Large intestine (tissue), 3 donors: ENCODE measurements at regions not wholly inside any gene's neighbourhood (a gene's known extent, or its start where the extent isn't known, plus 50 kb on each side); places are given as distances from the start of the nearest gene placed in this dataset.
"Not testable (repeated sequence)": the region's sequence is repeated elsewhere in the genome, so short reads cannot be mapped to it uniquely, and the experiment has no call there.

Source experiments
- DNase-seq, 2 donors: peaks; one replicate each; pipeline versions ENCODE4 v3.0.0 to v3.0.0-alpha.2; 2013
- H3K27ac ChIP-seq: one replicate; pipeline ENCODE4 v1.5.1; 2013; ENCODE audit warnings: low read length
- H3K27me3 ChIP-seq: 2 replicates; pipeline ENCODE4 v1.6.1; 2013; ENCODE audit warnings: low read length; ENCODE audit not compliant: control insufficient read depth, insufficient read depth
- H3K36me3 ChIP-seq: 2 replicates; pipeline ENCODE4 v1.6.1; 2013; ENCODE audit warnings: low read length; ENCODE audit not compliant: control insufficient read depth, insufficient read depth
- H3K4me1 ChIP-seq: one replicate; pipeline ENCODE4 v1.6.1; 2013; ENCODE audit warnings: low read length; ENCODE audit not compliant: control insufficient read depth, insufficient read depth
- H3K4me3 ChIP-seq: one replicate; pipeline ENCODE4 v1.5.1; 2013; ENCODE audit warnings: low read length
- H3K9me3 ChIP-seq: one replicate; pipeline ENCODE4 v1.6.1; 2013; ENCODE audit warnings: mild to moderate bottlenecking, low read depth, low read length, moderate library complexity; ENCODE audit not compliant: control insufficient read depth
- WGBS: methylation state at CpG from one replicate; pipeline ENCODE4 v1.1.5; 2013; ENCODE audit warnings: low lambda C conversion rate; ENCODE audit not compliant: insufficient coverage; 5-methylcytosine and 5-hydroxymethylcytosine counted together

DNA sequence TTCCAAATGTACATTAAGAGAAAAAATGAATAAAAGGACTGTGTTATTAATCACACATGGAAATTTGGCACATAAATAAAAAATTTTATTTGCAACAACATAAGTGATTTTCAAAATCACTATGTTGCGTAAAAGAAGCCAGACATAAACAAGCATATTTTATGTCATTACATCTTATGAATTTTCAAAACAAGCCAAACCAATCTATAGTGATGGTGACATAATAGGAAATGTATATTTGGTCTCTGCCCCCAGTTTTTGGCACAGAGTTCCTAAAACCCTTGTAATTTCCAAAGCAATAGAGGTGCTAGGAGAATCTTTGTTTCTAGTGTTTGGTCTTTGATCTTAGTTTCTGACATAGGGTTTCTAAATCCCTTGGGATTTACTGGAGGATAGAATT is 543.3 kb downstream of the ZBBX start:
- H3K27me3 ChIP-seq, result no peaks in the 10 kb centered on the region
- no peaks in the 10 kb centered on the region for H3K36me3 ChIP-seq
- no peak for DNase-seq
- H3K9me3 ChIP-seq, result no peaks in the 10 kb centered on the region
- H3K4me1 ChIP-seq, result peaks cover 2% of the 10 kb centered on the region
- WGBS, result 83% methylated on average over 1 of the region's 1 CpG
- no peak overlapping the region for H3K27ac ChIP-seq
- no peak overlapping the region for H3K4me3 ChIP-seq

DNA sequence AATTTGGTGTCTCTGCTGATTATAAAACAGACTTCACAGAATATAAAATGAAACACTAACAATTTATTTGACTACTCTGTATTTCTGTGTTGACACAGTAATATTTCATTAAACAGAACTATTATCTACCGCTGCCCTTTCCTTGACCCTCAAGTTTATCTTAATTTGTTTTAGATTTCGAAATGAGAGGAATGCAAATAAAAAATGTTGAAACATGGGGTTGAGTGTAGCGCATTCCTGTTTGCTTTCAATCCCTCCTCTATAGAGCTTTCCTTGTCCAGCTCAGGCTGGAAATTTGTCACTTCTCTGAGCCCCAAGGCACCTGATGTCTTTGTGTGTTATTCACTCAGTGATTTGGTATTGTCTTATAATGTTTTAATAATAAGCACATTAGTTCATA is 550.2 kb downstream of the ZBBX start:
- 27% methylated on average over 2 of the region's 3 CpGs for WGBS
- no peaks in the 10 kb centered on the region for H3K27me3 ChIP-seq
- DNase-seq, result peak; percentile 30 to 73
- H3K9me3 ChIP-seq, result no peaks in the 10 kb centered on the region
- H3K27ac ChIP-seq, result no peak overlapping the region
- no peak overlapping the region for H3K4me3 ChIP-seq
- no peaks in the 10 kb centered on the region for H3K36me3 ChIP-seq
- peaks cover 4% of the 10 kb centered on the region for H3K4me1 ChIP-seq

DNA sequence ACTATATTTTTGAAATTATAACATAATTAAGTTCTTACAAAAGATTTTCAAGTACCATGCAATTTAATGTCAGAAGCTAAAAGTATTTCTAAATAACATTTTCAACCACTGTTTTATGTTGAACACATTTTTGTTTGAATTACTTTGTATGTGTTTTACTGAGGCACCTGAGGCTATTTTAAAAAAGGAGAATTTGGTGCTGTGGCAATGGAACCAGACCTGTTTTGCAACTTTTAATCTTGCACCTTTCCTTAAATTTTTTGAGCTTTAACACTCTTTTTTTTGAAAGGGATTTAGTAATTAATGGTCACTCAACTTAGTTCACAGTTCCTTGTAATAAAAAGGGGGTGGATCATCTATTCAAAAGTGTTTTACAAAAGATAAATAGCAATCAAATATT is 561.6 kb downstream of the ZBBX start:
- peaks cover 7% of the 10 kb centered on the region for H3K4me1 ChIP-seq
- no peaks in the 10 kb centered on the region for H3K27me3 ChIP-seq
- H3K27ac ChIP-seq, result no peak overlapping the region
- no peak overlapping the region for H3K4me3 ChIP-seq
- no peak for DNase-seq
- H3K9me3 ChIP-seq, result peaks cover 3% of the 10 kb centered on the region
- no peaks in the 10 kb centered on the region for H3K36me3 ChIP-seq

DNA sequence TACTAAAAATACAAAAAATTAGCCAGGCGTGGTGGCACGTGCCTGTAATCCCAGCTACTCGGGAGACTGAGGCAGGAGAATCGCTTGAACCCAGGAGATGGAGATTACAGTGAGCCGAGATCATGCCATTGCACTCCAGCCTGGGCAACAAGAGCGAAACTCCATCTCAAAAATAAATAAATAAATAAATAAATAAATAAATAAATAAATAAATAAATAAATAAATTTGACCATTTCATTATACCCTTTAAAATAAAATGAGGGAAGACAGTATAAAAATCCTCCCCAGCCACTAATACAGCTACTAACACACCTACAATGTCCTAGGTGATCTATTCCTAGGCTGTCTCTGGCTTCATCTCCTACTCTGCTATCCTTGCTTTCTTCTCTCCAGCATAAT is 562.8 kb downstream of the ZBBX start:
- no CpG with 5 or more reads among the region's 6 CpGs for WGBS

DNA sequence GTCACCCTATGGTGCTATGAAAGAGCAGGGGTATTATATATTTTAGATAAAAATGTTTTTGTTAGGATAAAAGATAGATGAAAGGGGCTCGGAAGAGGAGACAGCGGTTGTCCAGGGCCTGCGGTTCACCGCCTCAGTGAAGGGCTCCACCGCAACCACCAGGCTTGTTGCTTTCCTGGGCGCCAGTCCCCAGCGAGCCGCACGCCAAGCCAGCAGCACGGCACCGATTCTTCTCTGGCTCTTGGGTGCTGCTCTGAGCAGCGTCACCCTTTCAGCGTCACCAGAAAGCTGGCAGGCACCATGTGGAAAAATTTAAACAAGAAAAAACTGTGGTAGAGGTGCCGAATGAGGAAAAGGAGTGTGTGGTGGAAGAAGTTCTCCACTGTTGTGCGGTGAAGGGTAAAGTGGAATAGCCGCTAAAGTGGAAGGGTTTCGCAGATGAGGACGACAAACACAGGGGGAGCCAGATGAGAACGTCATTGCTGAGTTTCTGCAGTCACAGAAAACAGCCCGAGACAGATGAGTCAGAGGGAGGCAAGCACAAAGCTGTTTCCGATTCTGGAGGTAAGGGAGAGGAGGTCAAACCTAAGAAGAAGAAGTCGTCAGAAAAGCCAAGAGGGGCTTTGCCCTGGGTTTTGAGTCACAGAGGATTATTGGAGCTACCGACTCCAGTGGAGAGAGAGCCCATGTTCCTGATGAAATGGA is 569.2 kb downstream of the ZBBX start:
- 95% methylated on average over 7 of the region's 23 CpGs for whole genome bisulfite sequencing

More for the DNA sequence above, 562.8 kb downstream of the ZBBX start:
- H3K9me3 ChIP-seq, H3K4me1 ChIP-seq, H3K4me3 ChIP-seq, H3K27ac ChIP-seq, DNase-seq, H3K27me3 ChIP-seq, H3K36me3 ChIP-seq: not testable (repeated sequence)

DNA sequence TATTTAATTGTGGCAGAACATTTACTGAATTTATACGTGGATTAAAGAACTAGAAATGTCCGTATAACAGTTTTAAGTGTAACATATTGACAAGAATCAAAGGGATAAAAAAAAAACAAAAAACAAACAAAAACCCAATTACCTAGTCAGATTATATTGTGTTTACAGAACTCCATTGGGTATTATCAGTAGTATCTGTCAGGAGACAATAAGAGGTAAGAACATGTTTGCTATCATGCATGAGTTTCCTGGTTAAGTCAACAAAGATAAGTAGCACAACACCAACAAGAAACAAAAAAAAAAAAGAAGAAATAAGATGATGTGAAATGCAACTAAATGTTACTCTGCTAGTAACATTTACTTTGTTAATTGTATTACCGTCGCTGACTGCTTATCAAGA is 570.6 kb downstream of the ZBBX start:
- peaks cover 3% of the 10 kb centered on the region for H3K9me3 ChIP-seq
- 76% methylated on average over 2 of the region's 4 CpGs for WGBS
- H3K27me3 ChIP-seq, result no peaks in the 10 kb centered on the region
- H3K36me3 ChIP-seq, result no peaks in the 10 kb centered on the region
- no peak for DNase-seq
- no peaks in the 10 kb centered on the region for H3K4me1 ChIP-seq
- H3K4me3 ChIP-seq, result no peak overlapping the region
- no peak overlapping the region for H3K27ac ChIP-seq

More for the DNA sequence above, 569.2 kb downstream of the ZBBX start:
- H3K4me3 ChIP-seq, result no peak overlapping the region
- H3K36me3 ChIP-seq, result no peaks in the 10 kb centered on the region
- no peak for DNase-seq
- H3K9me3 ChIP-seq, result peaks cover 3% of the 10 kb centered on the region
- H3K27ac ChIP-seq, result no peak overlapping the region
- H3K27me3 ChIP-seq, result no peaks in the 10 kb centered on the region
- no peaks in the 10 kb centered on the region for H3K4me1 ChIP-seq

DNA sequence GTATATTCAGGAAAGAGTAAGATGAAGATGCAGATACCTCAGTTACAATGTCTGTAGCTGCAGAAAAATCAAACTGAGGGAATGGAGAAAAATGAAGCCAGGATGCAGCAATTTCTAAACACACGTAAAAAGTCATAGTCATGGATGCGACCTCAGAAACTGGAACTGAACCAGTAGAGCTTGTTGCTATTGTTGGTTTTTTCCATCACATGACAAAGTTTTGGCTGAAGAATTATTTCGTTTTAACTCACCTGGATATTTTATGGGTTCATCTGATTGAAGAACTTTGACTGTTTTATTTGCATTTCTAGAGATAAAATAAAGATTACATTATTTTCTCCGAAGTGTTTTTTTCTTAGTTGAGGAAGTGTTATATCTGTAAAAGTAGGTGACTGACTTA is 591.2 kb downstream of the ZBBX start:
- H3K27ac ChIP-seq, result no peak overlapping the region
- WGBS, result 80% methylated on average over 1 of the region's 4 CpGs
- H3K4me3 ChIP-seq, result no peak overlapping the region
- H3K36me3 ChIP-seq, result no peaks in the 10 kb centered on the region
- no peak for DNase-seq
- no peaks in the 10 kb centered on the region for H3K27me3 ChIP-seq
- no peaks in the 10 kb centered on the region for H3K4me1 ChIP-seq
- no peaks in the 10 kb centered on the region for H3K9me3 ChIP-seq

DNA sequence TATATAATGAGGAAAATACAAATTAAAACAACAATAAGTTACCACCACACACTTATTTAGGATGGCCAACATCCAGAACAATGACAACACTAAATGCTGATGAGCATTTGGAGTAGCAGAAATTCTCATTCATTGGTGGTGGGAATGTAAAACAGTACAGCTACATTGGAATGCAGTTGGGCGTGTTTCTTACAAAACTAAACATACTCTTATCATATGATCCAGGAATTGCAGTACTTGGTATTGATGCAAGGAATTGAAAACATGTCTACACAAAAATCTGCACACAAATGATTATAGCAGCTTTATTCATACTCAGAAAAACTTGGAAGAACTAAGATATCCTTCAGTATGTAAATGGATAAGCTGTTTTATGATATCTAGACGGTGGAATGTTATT is 594.2 kb downstream of the ZBBX start:
- H3K27ac ChIP-seq, result no peak overlapping the region
- WGBS, result 67% methylated on average over 1 of the region's 2 CpGs
- H3K4me1 ChIP-seq, result no peaks in the 10 kb centered on the region
- no peak for DNase-seq
- no peaks in the 10 kb centered on the region for H3K27me3 ChIP-seq
- no peak overlapping the region for H3K4me3 ChIP-seq
- no peaks in the 10 kb centered on the region for H3K36me3 ChIP-seq
- no peaks in the 10 kb centered on the region for H3K9me3 ChIP-seq

DNA sequence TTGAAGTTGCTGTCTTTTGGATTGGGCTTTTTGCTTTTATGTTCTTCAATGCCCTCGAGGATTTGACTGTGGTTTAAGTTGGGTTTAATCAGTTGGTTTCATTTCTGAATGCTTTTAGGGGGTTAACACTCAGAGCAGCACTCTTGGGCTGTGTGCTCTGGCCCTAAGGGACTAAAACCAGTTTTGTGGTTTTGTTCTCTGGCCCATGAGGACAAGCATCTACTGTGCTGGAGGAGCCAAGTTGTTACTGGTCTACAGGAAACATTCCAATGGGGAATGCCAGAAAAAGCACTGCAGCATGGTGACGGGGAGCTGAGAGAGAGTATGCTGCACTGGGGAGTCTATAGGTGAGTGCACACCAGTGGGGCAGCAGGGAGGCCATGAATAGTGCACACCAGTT is 596.9 kb downstream of the ZBBX start:
- no peak for DNase-seq
- no peaks in the 10 kb centered on the region for H3K9me3 ChIP-seq
- H3K27me3 ChIP-seq, result no peaks in the 10 kb centered on the region
- no peaks in the 10 kb centered on the region for H3K4me1 ChIP-seq
- no peaks in the 10 kb centered on the region for H3K36me3 ChIP-seq
- no peak overlapping the region for H3K4me3 ChIP-seq
- no CpG with 5 or more reads among the region's 2 CpGs for WGBS
- no peak overlapping the region for H3K27ac ChIP-seq

DNA sequence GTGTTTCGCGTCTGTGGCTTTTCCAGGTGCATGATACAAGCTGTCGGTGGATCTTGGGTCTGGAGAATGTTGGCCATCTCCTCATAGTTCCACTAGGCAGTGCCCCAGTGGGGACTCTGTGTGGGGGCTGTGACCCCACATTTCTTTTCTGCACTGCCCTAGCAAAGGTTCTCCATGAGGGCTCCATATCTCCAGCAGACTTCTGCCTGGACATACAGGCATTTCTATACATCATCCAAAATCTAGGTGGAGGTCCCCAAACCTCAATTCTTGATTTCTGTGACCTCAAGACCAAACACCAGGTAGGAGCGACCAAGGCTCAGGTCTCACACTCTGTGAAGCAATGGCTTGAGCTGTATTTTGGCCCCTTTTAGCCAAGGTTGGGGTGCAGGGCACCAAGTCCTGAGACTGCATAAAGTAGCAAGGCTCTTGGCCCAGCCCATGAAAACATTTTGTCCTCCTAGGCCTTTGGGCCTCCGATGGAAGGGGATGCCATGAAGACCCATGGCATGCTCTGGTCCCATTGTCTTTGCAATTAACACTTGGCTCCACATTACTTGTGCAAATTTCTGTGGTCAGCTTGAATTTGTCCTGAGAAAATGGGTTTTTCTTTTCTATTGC is 615.3 kb downstream of the ZBBX start:
- no peaks in the 10 kb centered on the region for H3K4me1 ChIP-seq
- DNase-seq, result no peak
- H3K27me3 ChIP-seq, result no peaks in the 10 kb centered on the region
- no peak overlapping the region for H3K4me3 ChIP-seq
- no peak overlapping the region for H3K27ac ChIP-seq
- WGBS, result no CpG with 5 or more reads among the region's 5 CpGs
- no peaks in the 10 kb centered on the region for H3K9me3 ChIP-seq
- no peaks in the 10 kb centered on the region for H3K36me3 ChIP-seq
